Karpas-422 (cell line): ENCODE measurements at regions not wholly inside any gene's neighbourhood (a gene's known extent, or its start where the extent isn't known, plus 50 kb on each side); places are given as distances from the start of the nearest gene placed in this dataset.

Experiments
- DNase-seq: peaks from one replicate; pipeline ENCODE4 v3.0.0-alpha.2; 2015
- H2AFZ ChIP-seq: fragments of 200-600 bp; sonication (generic); 2 replicates; pipeline ENCODE4 v1.6.1; 2014; ENCODE audit warnings: antibody characterized with exemption, low read length, mixed read lengths
- H3K27ac ChIP-seq: fragments of 200-600 bp; sonication (generic); 2 replicates; pipeline ENCODE4 v1.5.1; 2014; ENCODE audit warnings: mild to moderate bottlenecking, low read length, moderate library complexity
- H3K27me3 ChIP-seq: fragments of 200-600 bp; sonication (generic); 2 replicates; pipeline ENCODE4 v1.6.1; 2014; ENCODE audit warnings: low read length, mixed read lengths
- H3K36me3 ChIP-seq: fragments of 200-600 bp; sonication (generic); 2 replicates; pipeline ENCODE4 v1.6.1; 2014; ENCODE audit warnings: low read length, mixed read lengths; ENCODE audit not compliant: insufficient read depth
- H3K4me1 ChIP-seq: fragments of 200-600 bp; sonication (generic); 2 replicates; pipeline ENCODE4 v1.6.1; 2014; ENCODE audit warnings: mild to moderate bottlenecking, low read length, mixed read lengths
- H3K4me2 ChIP-seq: fragments of 200-600 bp; sonication (generic); 2 replicates; pipeline ENCODE4 v1.6.1; 2014; ENCODE audit warnings: low read length, low read depth, mild to moderate bottlenecking; ENCODE audit not compliant: poor library complexity, severe bottlenecking
- H3K4me3 ChIP-seq: fragments of 200-600 bp; sonication (generic); 2 replicates; pipeline ENCODE4 v1.5.1; 2014; ENCODE audit warnings: mild to moderate bottlenecking, antibody characterized with exemption, low read length, mixed read lengths
- H3K79me2 ChIP-seq: fragments of 200-600 bp; sonication (generic); 2 replicates; pipeline ENCODE4 v1.6.1; 2014; ENCODE audit warnings: mild to moderate bottlenecking, low read length, mixed read lengths
- H3K9ac ChIP-seq: fragments of 200-600 bp; sonication (generic); 2 replicates; pipeline ENCODE4 v1.6.0; 2014; ENCODE audit warnings: low read length
- H3K9me2 ChIP-seq: fragments of 200-600 bp; sonication (generic), shearing (Covaris generic); replicated peaks from 2 replicates; pipeline ENCODE4 v1.6.0; 2014; ENCODE audit warnings: mild to moderate bottlenecking, low read length, moderate library complexity; ENCODE audit not compliant: insufficient read depth
- H3K9me3 ChIP-seq: fragments of 300-700, 200-600 bp; sonication (generic); 2 replicates; pipeline ENCODE4 v1.6.1; 2014; ENCODE audit warnings: low read length, mixed read lengths
- H4K20me1 ChIP-seq: fragments of 200-600 bp; sonication (generic); 2 replicates; pipeline ENCODE4 v1.6.1; 2014; ENCODE audit warnings: mild to moderate bottlenecking, antibody characterized with exemption, low read length, low read depth; ENCODE audit not compliant: insufficient read depth

DNA sequence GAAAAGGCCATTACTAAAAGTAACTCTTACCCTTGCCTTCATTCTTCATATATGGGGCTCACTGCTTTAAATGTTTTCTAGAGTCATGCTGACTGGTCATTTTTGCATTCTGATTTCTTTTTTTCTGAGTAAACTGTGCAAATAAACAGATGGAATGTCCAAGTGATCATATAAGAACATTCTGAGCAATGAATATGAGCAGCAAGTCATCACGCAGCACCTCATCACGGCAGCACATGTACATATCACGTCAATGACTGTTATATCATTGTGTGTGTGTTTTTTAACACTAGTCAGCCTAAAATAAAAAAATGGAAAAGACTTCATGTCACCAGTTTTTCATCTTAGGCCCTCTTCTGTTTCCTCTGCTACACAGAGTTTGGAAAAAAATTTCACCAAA is 490.0 kb upstream of the ZFHX3 start:
- Histone ChIP-seq H4K20me1 (no peaks in the 10 kb centered on the region), H3K36me3 (no peaks in the 10 kb centered on the region), H3K4me1 (no peaks in the 10 kb centered on the region), H3K27me3 (no peaks in the 10 kb centered on the region), H3K79me2 (no peaks in the 10 kb centered on the region), H3K4me2 (no peak overlapping the region), H3K9me3 (no peaks in the 10 kb centered on the region), H2AFZ (no peak overlapping the region), H3K4me3 (no peak overlapping the region), H3K9me2 (no peaks in the 10 kb centered on the region), H3K27ac (no peak overlapping the region), H3K9ac (no peak overlapping the region)
- no peak for DNase-seq

DNA sequence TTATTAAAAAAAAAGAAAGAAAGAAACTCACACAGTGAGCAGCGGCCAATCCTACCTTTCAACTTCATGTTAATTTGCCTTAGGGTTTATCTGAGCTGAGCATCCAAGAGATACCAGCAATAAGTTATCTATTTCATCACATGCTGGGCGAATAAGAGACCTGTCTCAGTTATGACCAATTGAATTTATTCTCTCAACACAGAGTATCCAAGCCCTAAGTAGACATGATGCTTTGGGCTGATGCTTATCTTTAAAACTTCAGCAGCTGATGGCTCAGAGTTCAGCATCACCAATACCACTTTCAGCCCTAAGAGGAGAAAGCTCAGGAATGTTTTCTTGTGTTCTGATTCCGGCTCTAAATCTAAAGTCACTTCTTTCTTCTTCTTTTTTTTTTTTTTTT is 489.0 kb upstream of the ZFHX3 start:
- no peaks in the 10 kb centered on the region for H4K20me1 ChIP-seq
- H3K9ac ChIP-seq = no peak overlapping the region
- H3K79me2 ChIP-seq = no peaks in the 10 kb centered on the region
- H3K36me3 ChIP-seq = no peaks in the 10 kb centered on the region
- no peak for DNase-seq
- H3K27me3 ChIP-seq = no peaks in the 10 kb centered on the region
- H2AFZ ChIP-seq = no peak overlapping the region
- no peaks in the 10 kb centered on the region for H3K4me1 ChIP-seq
- no peak overlapping the region for H3K4me2 ChIP-seq
- no peak overlapping the region for H3K27ac ChIP-seq
- H3K9me3 ChIP-seq = no peaks in the 10 kb centered on the region
- H3K9me2 ChIP-seq = no peaks in the 10 kb centered on the region
- no peak overlapping the region for H3K4me3 ChIP-seq

DNA sequence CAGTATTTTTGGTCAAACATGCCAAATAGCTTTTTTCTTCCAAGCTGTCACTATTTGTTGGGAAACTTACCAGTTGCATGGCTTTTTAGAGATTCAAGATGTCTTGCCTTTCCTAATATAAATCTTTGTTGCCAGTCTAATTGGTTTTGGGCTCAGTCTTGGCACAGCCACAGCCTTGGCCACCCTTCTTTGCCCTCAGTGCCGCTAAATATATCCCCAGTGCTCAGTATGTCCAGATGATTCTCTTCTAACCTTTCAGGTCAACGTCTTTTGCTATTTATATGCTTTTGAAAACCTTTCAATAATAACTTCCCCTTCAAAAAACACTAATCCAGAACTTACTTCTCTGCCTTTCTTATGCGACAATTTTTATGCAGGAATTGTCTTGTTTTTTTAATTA is 483.1 kb upstream of the ZFHX3 start:
- Histone ChIP-seq H3K27me3 (no peaks in the 10 kb centered on the region), H3K4me3 (no peak overlapping the region), H3K9me2 (no peaks in the 10 kb centered on the region), H3K4me2 (no peak overlapping the region), H2AFZ (no peak overlapping the region), H3K9me3 (no peaks in the 10 kb centered on the region), H3K9ac (no peak overlapping the region), H3K36me3 (no peaks in the 10 kb centered on the region), H3K4me1 (no peaks in the 10 kb centered on the region), H3K79me2 (no peaks in the 10 kb centered on the region), H3K27ac (no peak overlapping the region), H4K20me1 (no peaks in the 10 kb centered on the region)
- no peak for DNase-seq

DNA sequence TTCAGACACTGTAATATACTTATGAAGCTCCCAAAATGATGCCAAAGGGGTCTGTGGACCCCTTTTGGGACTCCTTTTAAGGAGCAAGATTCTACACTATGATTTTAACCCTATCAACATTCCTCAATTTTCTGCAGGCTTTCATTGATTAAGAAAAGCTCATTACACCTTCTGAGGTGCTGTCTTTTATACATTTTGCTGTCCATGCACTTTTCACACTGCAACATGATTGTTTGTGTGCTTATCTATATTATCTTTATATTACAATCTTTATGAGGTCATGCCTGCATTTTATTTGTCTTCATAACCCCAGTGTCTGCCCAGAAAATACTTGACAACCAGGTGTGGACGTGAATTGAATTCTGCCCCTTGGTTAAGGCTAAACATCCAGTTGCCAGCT is 482.6 kb upstream of the ZFHX3 start:
- Histone ChIP-seq H3K4me1 (no peaks in the 10 kb centered on the region), H3K27ac (no peak overlapping the region), H4K20me1 (no peaks in the 10 kb centered on the region), H2AFZ (no peak overlapping the region), H3K9me3 (no peaks in the 10 kb centered on the region), H3K4me3 (no peak overlapping the region), H3K9me2 (no peaks in the 10 kb centered on the region), H3K4me2 (no peak overlapping the region), H3K79me2 (no peaks in the 10 kb centered on the region), H3K27me3 (no peaks in the 10 kb centered on the region), H3K9ac (no peak overlapping the region), H3K36me3 (no peaks in the 10 kb centered on the region)
- no peak for DNase-seq

DNA sequence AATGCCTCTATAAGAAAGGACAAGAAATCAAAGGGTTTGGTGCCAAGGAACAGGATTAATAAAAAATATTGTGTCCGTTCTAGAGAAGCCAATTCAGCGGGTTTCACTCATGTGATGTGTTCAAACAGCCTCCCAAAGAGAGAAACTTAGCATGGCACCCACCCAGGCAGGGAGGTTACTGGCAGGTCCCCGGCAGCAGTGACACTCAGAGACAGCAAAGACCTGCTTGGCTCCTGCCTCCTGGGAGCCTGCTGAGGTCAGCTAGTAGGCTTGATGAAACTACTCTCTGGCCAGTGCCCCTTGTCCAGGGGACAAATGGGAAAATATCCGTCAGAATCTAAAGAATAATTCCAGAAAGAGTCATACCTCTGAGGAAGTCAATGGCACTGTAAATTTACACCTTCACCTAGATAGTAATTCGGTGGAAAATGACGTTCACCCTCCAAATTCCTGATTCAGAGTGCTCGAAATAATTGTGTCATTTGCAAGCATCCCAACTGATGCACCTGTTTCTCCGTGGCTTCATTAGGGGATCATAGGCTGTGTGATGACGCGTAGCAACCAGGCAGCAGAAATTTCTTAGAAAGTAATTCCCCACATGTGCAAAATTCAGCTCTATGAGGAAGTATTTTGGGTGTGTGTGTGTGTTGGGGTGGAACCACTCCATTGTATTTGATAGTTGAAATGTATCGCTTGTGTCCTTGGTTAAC is 481.5 kb upstream of the ZFHX3 start:
- no peak overlapping the region for H3K27ac ChIP-seq
- H3K4me1 ChIP-seq = no peaks in the 10 kb centered on the region
- H3K27me3 ChIP-seq = no peaks in the 10 kb centered on the region

DNA sequence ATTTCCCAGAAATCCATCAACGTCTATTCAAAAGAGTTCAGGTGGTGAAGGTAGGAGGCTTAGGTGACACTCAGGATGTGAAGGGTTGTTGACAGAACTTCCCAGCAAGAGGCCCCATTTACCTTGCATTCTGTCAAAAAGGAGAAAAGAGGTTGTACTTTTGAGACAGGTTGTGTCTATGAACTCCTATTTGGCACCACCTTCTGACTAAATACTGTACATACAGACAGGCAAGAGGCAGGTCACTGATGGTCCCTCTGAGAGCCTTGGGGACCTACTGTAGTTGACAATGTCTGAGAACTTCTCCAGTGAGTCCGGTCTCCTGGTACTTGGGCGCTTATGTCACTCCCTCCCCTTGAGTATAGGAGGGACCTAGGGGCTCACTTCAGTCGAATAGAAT is 479.3 kb upstream of the ZFHX3 start:
- Histone ChIP-seq H3K4me1 (no peaks in the 10 kb centered on the region), H3K27me3 (no peaks in the 10 kb centered on the region), H3K9ac (no peak overlapping the region), H3K36me3 (no peaks in the 10 kb centered on the region), H3K27ac (no peak overlapping the region), H3K79me2 (no peaks in the 10 kb centered on the region), H2AFZ (no peak overlapping the region), H3K4me3 (no peak overlapping the region), H4K20me1 (no peaks in the 10 kb centered on the region), H3K9me3 (no peaks in the 10 kb centered on the region), H3K4me2 (no peak overlapping the region), H3K9me2 (no peaks in the 10 kb centered on the region)
- DNase-seq = no peak

More for the DNA sequence above, 481.5 kb upstream of the ZFHX3 start:
- H3K36me3 ChIP-seq = no peaks in the 10 kb centered on the region
- H3K9me3 ChIP-seq = no peaks in the 10 kb centered on the region
- no peaks in the 10 kb centered on the region for H3K79me2 ChIP-seq
- H3K9me2 ChIP-seq = no peaks in the 10 kb centered on the region
- no peak overlapping the region for H3K9ac ChIP-seq
- H3K4me3 ChIP-seq = no peak overlapping the region
- H3K4me2 ChIP-seq = no peak overlapping the region
- no peaks in the 10 kb centered on the region for H4K20me1 ChIP-seq
- H2AFZ ChIP-seq = no peak overlapping the region
- no peak for DNase-seq

DNA sequence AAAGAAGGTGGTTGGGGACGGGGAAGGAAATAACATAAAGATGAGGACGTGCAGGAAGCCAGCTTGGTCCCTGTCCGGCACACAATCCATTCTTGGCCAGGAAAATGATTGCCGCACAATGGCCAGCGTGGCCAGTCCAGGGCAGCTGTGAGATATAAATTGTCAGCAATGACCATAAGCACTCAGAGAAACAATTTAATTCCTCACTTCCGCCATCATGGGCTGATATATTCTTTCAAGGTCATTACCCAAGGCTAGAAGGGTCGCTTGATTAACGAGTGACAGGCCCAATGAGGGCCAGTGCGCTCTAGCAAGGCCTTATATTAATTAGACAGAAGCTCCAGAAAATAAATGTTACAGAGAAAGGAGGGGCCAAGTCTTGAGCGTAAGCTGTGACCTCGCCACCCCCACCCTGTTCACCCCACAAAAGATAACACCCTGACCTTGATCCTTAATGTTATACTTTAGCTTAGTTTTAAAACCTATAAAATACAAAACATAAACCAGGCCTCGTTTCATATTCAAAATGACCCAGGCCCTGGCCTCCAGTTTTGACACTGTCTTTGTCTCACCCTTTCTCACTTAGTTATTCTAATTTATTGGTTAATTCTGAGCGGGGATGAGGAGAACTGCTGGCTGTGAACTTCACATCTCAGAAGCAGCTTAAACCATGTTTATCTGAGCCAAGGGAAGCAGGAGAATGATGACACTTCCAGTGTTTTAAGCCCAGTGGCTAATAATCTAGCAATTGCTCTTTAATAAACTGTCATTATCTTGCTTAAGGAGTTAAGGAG is 478.3 kb upstream of the ZFHX3 start:
- no peak overlapping the region for H2AFZ ChIP-seq
- no peak overlapping the region for H3K4me2 ChIP-seq
- no peaks in the 10 kb centered on the region for H3K9me3 ChIP-seq
- DNase-seq = no peak
- no peaks in the 10 kb centered on the region for H3K27me3 ChIP-seq
- no peak overlapping the region for H3K27ac ChIP-seq
- no peaks in the 10 kb centered on the region for H3K79me2 ChIP-seq
- H4K20me1 ChIP-seq = no peaks in the 10 kb centered on the region
- H3K9me2 ChIP-seq = no peaks in the 10 kb centered on the region
- no peaks in the 10 kb centered on the region for H3K4me1 ChIP-seq
- H3K36me3 ChIP-seq = no peaks in the 10 kb centered on the region
- H3K4me3 ChIP-seq = no peak overlapping the region
- no peak overlapping the region for H3K9ac ChIP-seq

DNA sequence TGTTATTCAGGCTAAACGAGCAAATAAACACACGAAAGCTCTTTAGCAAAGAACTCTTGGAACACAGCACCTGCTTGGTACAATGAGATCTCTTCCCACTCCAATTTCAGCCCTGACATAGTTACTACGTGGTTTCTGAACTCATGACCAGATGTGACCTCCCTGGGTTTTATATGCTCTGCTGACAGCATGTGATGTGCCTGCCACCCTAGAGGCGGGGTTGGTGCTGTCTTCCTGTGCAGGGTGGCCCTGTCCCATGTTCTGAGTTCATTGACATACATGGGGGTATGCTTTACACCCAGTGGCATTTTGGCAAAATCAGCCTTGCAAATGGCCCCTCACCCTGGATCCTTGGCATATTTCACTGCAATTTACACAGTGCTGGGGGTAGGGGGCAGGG is 475.3 kb upstream of the ZFHX3 start:
- no peaks in the 10 kb centered on the region for H3K79me2 ChIP-seq
- no peak overlapping the region for H3K4me2 ChIP-seq
- H4K20me1 ChIP-seq = no peaks in the 10 kb centered on the region
- H3K27me3 ChIP-seq = no peaks in the 10 kb centered on the region
- H2AFZ ChIP-seq = no peak overlapping the region
- no peak for DNase-seq
- no peak overlapping the region for H3K9ac ChIP-seq
- H3K9me2 ChIP-seq = no peaks in the 10 kb centered on the region
- H3K27ac ChIP-seq = no peak overlapping the region
- no peaks in the 10 kb centered on the region for H3K36me3 ChIP-seq
- H3K4me3 ChIP-seq = no peak overlapping the region
- H3K9me3 ChIP-seq = no peaks in the 10 kb centered on the region
- H3K4me1 ChIP-seq = no peaks in the 10 kb centered on the region
